Naive thymus-derived CD8-positive, alpha-beta T cell (primary cell): ENCODE measurements at regions not wholly inside any gene's neighbourhood (a gene's known extent, or its start where the extent isn't known, plus 50 kb on each side); places are given as distances from the start of the nearest gene placed in this dataset.

Source experiments
- ATAC-seq, 2 donors: fragments of 150-1000 bp; cut with Tn5 transposase in 1 of 2; sonication (Bioruptor Pico), chemical (Tn5 transposase) in 1 of 2; 1 replicate in 1 of 2; 2 replicates in 1 of 2; pipeline ENCODE4 v1.10.0; 2021; ENCODE audit warnings: mild to moderate bottlenecking in 2 of 2, moderate library complexity in 2 of 2
- POLR2A ChIA-PET: fragments of 350-600 bp; sonication (Branson Sonifier 250); formaldehyde crosslinking; loops from one replicate; lab custom pipeline; 2021; ENCODE audit warnings: antibody characterized with exemption; lab: Charles Lee
- DNase-seq, 10 donors: peaks; one replicate each; pipeline versions ENCODE4 v3.0.0 to v3.0.0-alpha.2; 2020 to 2022
- H3K27ac Mint-ChIP-seq, 10 donors: one replicate each; pipeline ENCODE4 v1.8.0; 2020 to 2022; ENCODE audit warnings: mild to moderate bottlenecking in 10 of 10, mixed read lengths in 10 of 10, moderate library complexity in 4 of 10, inconsistent platforms in 1 of 10
- H3K27me3 Mint-ChIP-seq, 5 donors: one replicate each; pipeline ENCODE4 v1.8.0; 2021 to 2022; ENCODE audit warnings: mixed read lengths in 5 of 5
- H3K36me3 Mint-ChIP-seq, 3 donors: one replicate each; pipeline ENCODE4 v1.8.0; 2020 to 2022; ENCODE audit warnings: mixed read lengths in 3 of 3, mild to moderate bottlenecking in 2 of 3, inconsistent platforms in 1 of 3
- H3K4me1 Mint-ChIP-seq, 4 donors: one replicate each; pipeline ENCODE4 v1.8.0; 2021 to 2022; ENCODE audit warnings: mixed read lengths in 4 of 4
- H3K4me3 Mint-ChIP-seq, 10 donors: one replicate each; pipeline ENCODE4 v1.8.0; 2020 to 2022; ENCODE audit warnings: mild to moderate bottlenecking in 10 of 10, mixed read lengths in 10 of 10, moderate library complexity in 6 of 10, inconsistent platforms in 1 of 10
- H3K9me3 Mint-ChIP-seq, 9 donors: one replicate each; pipeline ENCODE4 v1.8.0; 2020 to 2022; ENCODE audit warnings: mixed read lengths in 9 of 9, mild to moderate bottlenecking in 3 of 9, inconsistent platforms in 1 of 9, moderate library complexity in 1 of 9

DNA sequence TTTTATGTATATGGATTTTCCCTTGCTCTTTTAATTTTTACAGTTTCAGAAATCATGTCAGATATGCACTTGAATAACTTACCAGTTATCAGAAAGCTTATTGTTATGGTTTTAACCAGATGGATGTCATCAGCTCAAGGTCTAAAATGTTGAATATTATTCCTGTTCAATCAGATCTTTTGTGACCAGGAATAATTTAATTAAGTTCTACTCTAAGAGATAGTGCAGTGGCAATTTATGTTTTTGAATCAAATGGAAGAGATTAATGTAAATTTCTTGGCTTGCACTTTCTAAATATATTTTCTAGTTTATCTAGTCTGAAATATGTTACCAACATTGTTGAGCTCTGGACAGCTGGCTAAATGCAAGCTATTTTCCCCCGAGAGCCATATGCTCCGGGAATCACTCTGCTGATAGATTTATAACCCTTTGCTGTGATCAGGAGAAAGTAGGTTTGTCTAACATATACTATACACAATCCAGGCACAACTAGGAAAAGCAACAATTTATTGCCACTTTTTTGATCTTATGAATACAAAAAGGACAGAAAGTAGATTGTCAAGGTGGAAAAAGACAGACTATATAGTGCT, 76.8 kb upstream of the CD96 start:
- Mint-ChIP-seq H3K27ac (no peak overlapping the region), H3K9me3 (peaks cover 0 to 19% (median 0%) of the 10 kb centered on the region in 9 donors), H3K27me3 (no peaks in the 10 kb centered on the region), H3K4me3 (no peak overlapping the region), H3K4me1 (peaks cover 0 to 2% (median 0%) of the 10 kb centered on the region in 4 donors), H3K36me3 (no peaks in the 10 kb centered on the region)
- POLR2A ChIA-PET, result no interaction called here
- DNase-seq (no peak), ATAC-seq (no peak)

DNA sequence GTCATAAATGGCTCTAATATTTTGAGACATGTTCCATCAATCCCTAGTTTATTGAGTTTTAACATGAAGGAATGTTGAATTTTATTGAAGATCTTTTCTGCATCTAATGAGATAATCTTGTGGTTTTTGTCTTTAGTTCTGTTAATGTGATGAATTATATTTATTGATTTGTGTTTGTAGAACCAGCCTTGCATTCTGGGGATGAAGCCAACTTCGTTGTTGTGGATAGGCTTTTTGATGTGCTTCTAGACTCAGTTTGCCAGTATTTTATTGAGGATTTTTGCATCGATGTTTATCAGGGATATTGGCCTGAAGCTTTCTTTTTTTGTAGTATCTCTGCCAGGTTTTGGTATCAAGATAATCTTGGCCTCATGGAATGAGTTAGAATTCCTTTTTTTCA, 72.0 kb upstream of the CD96 start:
- H3K4me3 Mint-ChIP-seq, result no peak overlapping the region
- H3K9me3 Mint-ChIP-seq, result peaks cover 0 to 30% (median 6%) of the 10 kb centered on the region in 9 donors
- H3K4me1 Mint-ChIP-seq, result peaks cover 0 to 3% (median 0%) of the 10 kb centered on the region in 4 donors
- POLR2A ChIA-PET, result no interaction called here
- H3K27me3 Mint-ChIP-seq, result peaks cover 0 to 7% (median 1%) of the 10 kb centered on the region in 5 donors
- DNase-seq, result no peak
- no peak overlapping the region for H3K27ac Mint-ChIP-seq
- peaks cover 0 to 9% (median 3%) of the 10 kb centered on the region in 3 donors for H3K36me3 Mint-ChIP-seq
- ATAC-seq, result no peak

DNA sequence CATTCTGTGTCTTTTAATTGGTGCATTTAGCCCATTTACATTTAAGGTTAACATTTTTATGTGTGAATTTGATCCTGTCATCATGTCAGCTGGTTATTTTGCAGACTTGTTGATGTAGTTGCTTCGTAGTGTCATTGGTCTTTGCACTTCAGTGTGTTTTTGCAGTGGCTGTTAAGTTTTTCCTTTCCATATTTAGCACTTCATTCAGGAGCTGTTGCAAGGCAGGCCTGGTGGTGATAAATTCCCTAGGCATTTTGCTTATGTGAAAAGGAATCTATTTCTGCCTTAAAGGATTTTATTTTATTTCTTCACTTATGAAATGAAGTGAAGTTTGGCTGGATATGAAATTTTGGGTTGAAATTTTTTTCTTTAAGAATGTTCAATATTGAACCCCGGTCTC, 70.2 kb upstream of the CD96 start:
- H3K27ac Mint-ChIP-seq, result no peak overlapping the region
- H3K36me3 Mint-ChIP-seq, result peaks cover 0 to 9% (median 5%) of the 10 kb centered on the region in 3 donors
- no peak overlapping the region for H3K4me3 Mint-ChIP-seq
- POLR2A ChIA-PET, result no interaction called here
- peaks cover 0 to 7% (median 1%) of the 10 kb centered on the region in 5 donors for H3K27me3 Mint-ChIP-seq
- ATAC-seq (no peak), DNase-seq (no peak)
- peaks cover 0 to 30% (median 6%) of the 10 kb centered on the region in 9 donors for H3K9me3 Mint-ChIP-seq
- peaks cover 0 to 3% (median 0%) of the 10 kb centered on the region in 4 donors for H3K4me1 Mint-ChIP-seq

DNA sequence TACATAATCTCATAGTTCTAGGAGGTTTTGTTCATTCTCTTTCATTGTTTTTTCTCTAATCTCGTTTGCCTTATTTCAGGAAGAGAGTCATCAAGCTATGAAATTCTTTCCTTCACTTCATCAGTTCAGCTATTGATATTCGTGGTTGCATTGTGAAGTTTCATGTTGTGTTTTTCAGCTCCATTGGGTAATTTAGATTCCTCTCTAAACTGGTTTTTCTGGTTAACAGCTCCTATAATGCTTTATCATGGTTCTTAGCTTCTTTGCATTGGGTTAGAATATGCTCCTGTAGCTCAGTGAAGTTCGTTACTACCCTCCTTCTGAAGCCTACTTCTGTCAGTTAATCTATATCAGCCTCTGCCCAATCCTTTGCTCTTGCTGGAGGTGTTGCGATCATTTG, 69.4 kb upstream of the CD96 start:
- ATAC-seq, result no peak

DNA sequence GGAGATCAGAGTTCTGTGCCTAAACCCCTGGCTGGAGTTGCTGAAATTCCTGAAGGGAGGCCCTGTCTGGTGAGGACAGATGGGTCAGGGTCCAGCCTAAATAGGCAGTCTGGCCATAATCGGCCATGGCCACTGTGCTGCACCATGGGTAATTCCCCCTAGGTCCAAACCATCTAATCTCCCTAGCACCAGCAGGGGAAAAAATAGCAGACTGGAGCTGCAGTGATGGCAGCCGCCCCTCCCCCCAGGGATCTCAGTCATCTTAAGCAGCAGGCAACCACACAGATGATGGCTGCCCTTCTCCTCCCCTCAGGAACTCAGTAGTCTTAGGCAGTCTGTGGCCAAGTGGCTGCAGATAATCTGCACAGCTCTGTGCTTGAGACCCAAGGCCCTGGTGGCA, 68.4 kb upstream of the CD96 start:
- Mint-ChIP-seq H3K36me3 (peaks cover 0 to 9% (median 5%) of the 10 kb centered on the region in 3 donors), H3K27ac (no peak overlapping the region), H3K4me3 (no peak overlapping the region), H3K4me1 (peaks cover 0 to 3% (median 0%) of the 10 kb centered on the region in 4 donors), H3K27me3 (peaks cover 0 to 7% (median 1%) of the 10 kb centered on the region in 5 donors), H3K9me3 (peaks cover 0 to 28% (median 4%) of the 10 kb centered on the region in 9 donors)
- ATAC-seq (no peak), DNase-seq (no peak)
- POLR2A ChIA-PET, result no interaction called here

More for the DNA sequence above, 69.4 kb upstream of the CD96 start:
- H3K27me3 Mint-ChIP-seq, result peaks cover 0 to 7% (median 1%) of the 10 kb centered on the region in 5 donors
- no peak for DNase-seq
- H3K36me3 Mint-ChIP-seq, result peaks cover 0 to 9% (median 5%) of the 10 kb centered on the region in 3 donors
- H3K9me3 Mint-ChIP-seq, result peaks cover 0 to 30% (median 6%) of the 10 kb centered on the region in 9 donors
- POLR2A ChIA-PET, result no interaction called here
- H3K27ac Mint-ChIP-seq, result no peak overlapping the region
- H3K4me3 Mint-ChIP-seq, result no peak overlapping the region
- peaks cover 0 to 3% (median 0%) of the 10 kb centered on the region in 4 donors for H3K4me1 Mint-ChIP-seq

DNA sequence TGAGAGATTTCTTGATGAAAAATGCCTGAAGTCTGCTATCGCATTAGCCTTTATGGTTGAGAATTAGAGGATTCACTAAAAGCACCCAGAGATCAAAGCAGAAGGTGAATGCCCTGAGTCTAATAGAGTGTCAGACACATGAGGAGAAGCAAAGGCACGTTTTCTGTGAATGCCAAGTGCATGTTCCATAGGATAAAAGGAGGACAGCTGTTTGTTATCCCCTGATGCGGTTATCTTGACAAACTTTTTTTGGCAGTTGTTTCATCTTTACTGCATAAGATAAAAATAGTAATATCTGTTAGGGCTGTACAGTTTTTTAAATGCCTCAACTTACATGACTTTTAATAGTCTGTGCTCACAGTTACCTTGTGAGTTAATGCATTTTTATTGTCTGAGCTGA, 65.3 kb upstream of the CD96 start:
- H3K4me3 Mint-ChIP-seq, result no peak overlapping the region
- peaks cover 0 to 9% (median 2%) of the 10 kb centered on the region in 3 donors for H3K36me3 Mint-ChIP-seq
- no peak for ATAC-seq
- DNase-seq, result no peak
- no peak overlapping the region for H3K27ac Mint-ChIP-seq
- peaks cover 0 to 2% (median 1%) of the 10 kb centered on the region in 5 donors for H3K27me3 Mint-ChIP-seq
- peaks cover 0 to 3% (median 0%) of the 10 kb centered on the region in 4 donors for H3K4me1 Mint-ChIP-seq
- H3K9me3 Mint-ChIP-seq, result peaks cover 0 to 5% (median 0%) of the 10 kb centered on the region in 9 donors
- POLR2A ChIA-PET, result no interaction called here

DNA sequence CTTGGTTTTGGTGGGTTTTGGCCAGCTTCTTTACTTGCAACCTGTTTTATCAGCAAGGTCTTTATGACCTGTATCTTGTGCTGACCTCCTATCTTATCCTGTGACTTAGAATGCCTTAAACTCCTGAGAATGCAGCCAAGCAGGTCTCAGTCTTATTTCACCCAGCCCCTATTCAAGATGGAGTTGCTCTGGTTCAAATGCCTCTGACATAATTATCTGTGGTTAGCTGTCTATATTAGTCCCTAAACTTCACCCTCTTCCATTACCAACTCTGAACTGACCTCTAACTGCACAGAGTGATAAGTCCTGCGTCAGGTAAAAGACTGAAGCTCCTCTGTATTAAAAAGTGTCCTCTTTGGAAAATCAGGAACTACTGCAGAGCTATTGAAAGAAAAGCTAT, 61.9 kb upstream of the CD96 start:
- POLR2A ChIA-PET, result no interaction called here
- DNase-seq, result no peak

DNA sequence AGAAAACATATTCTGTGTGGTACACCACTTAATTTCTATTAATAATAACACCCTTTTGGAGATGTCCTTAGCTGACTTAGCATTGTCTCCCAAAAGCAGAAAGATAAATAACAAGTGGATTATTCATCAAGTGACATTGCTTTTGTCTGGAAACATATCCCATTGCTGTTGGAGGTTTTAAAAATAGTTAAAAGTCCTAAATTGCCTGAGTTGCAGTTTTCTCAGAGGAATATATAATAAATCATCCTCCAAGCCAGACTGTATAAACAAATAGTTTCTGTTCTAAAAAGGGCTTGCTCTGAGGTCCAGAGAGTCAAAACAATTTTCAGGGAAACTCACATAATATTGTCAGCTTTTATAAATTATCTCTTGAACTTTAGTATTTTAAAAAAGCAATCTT, 60.4 kb upstream of the CD96 start:
- Mint-ChIP-seq H3K27ac (no peak overlapping the region), H3K36me3 (peaks cover 0 to 4% (median 0%) of the 10 kb centered on the region in 3 donors), H3K4me3 (no peak overlapping the region), H3K4me1 (no peaks in the 10 kb centered on the region), H3K9me3 (peaks cover 0 to 9% (median 0%) of the 10 kb centered on the region in 9 donors), H3K27me3 (no peaks in the 10 kb centered on the region)
- POLR2A ChIA-PET, result no interaction called here
- no peak for DNase-seq
- no peak for ATAC-seq

More for the DNA sequence above, 61.9 kb upstream of the CD96 start:
- H3K27ac Mint-ChIP-seq, result no peak overlapping the region
- H3K36me3 Mint-ChIP-seq, result peaks cover 0 to 2% (median 0%) of the 10 kb centered on the region in 3 donors
- no peak for ATAC-seq
- H3K27me3 Mint-ChIP-seq, result no peaks in the 10 kb centered on the region
- H3K4me1 Mint-ChIP-seq, result no peaks in the 10 kb centered on the region
- peaks cover 0 to 9% (median 0%) of the 10 kb centered on the region in 9 donors for H3K9me3 Mint-ChIP-seq
- H3K4me3 Mint-ChIP-seq, result no peak overlapping the region

DNA sequence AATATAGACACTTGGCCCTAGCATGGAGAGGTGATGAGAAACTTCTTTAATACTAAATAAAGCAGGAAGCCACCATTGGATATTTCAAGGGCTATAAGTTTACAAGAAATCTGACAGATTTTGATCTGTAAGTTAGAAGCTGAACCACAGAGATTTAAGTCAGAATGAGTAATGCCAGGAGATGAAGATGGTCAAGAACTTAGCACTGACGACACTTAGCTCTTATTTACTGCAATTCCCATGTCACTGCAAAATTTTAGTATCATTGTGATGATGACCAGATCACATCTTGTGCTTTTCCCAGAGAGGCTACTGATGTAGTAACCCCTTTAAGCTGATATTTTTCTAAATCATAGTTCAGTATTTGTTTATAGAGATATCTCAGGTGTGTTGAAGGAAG, 59.4 kb upstream of the CD96 start:
- Mint-ChIP-seq H3K27me3 (no peaks in the 10 kb centered on the region), H3K4me1 (no peaks in the 10 kb centered on the region), H3K4me3 (no peak overlapping the region), H3K36me3 (peaks cover 0 to 7% (median 0%) of the 10 kb centered on the region in 3 donors), H3K9me3 (peaks cover 0 to 9% (median 2%) of the 10 kb centered on the region in 9 donors), H3K27ac (no peak overlapping the region)
- DNase-seq (no peak), ATAC-seq (no peak)
- POLR2A ChIA-PET, result no interaction called here

DNA sequence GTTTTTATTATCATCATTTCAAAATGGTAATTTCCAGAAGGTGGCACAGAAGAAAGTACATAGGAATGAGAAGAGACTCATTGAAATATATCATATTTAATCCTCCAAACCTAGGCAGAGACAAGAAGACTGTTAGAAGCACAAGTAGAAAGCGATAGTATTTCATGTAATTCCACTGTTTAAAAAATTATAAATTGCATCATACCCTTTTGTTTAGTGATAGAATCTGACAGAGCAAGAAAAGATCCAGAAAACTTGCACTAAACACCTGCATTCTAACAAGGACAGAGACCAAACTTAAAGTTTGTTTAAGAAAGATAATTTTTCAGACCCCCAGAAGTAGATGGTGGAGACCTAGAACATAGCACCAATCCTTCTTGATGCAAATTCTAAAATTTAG, 56.9 kb upstream of the CD96 start:
- H3K27ac Mint-ChIP-seq, result no peak overlapping the region
- ATAC-seq (no peak), DNase-seq (no peak)
- H3K36me3 Mint-ChIP-seq, result peaks cover 0 to 12% (median 0%) of the 10 kb centered on the region in 3 donors
- H3K4me1 Mint-ChIP-seq, result no peaks in the 10 kb centered on the region
- H3K27me3 Mint-ChIP-seq, result no peaks in the 10 kb centered on the region
- POLR2A ChIA-PET, result no interaction called here
- H3K4me3 Mint-ChIP-seq, result no peak overlapping the region
- H3K9me3 Mint-ChIP-seq, result peaks cover 0 to 9% (median 4%) of the 10 kb centered on the region in 9 donors
